Loucy (cell line): ENCODE measurements at regions not wholly inside any gene's neighbourhood (a gene's known extent, or its start where the extent isn't known, plus 50 kb on each side); places are given as distances from the start of the nearest gene placed in this dataset.

Experiments
- H2AFZ ChIP-seq: fragments of 200-600 bp; sonication (generic); 2 replicates; pipeline ENCODE4 v1.6.0; 2016; ENCODE audit warnings: antibody characterized with exemption, mild to moderate bottlenecking, low read length, moderate library complexity
- H3F3A ChIP-seq: fragments of 200-600 bp; 2 replicates; pipeline ENCODE4 v1.6.0; 2016; ENCODE audit warnings: antibody characterized with exemption, low read depth, mild to moderate bottlenecking
- H3K27me3 ChIP-seq: fragments of 200-600 bp; sonication (generic); 2 replicates; pipeline ENCODE4 v1.6.1; 2014; ENCODE audit warnings: low read length, mild to moderate bottlenecking; ENCODE audit not compliant: insufficient read depth, poor library complexity, severe bottlenecking
- H3K36me3 ChIP-seq: fragments of 200-600 bp; sonication (generic); 2 replicates; pipeline ENCODE4 v1.6.1; 2016; ENCODE audit warnings: low read length; ENCODE audit not compliant: insufficient read depth
- H3K4me1 ChIP-seq: fragments of 200-600 bp; sonication (generic); 2 replicates; pipeline ENCODE4 v1.5.1; 2014; ENCODE audit warnings: low read length, mild to moderate bottlenecking; ENCODE audit not compliant: insufficient read depth, poor library complexity, severe bottlenecking
- H3K4me2 ChIP-seq: fragments of 200-600 bp; sonication (generic); 2 replicates; pipeline ENCODE4 v1.6.0; 2014; ENCODE audit warnings: antibody characterized with exemption, low read length, low read depth, mild to moderate bottlenecking; ENCODE audit not compliant: poor library complexity, severe bottlenecking
- H3K4me3 ChIP-seq: fragments of 200-600 bp; sonication (generic); 2 replicates; pipeline ENCODE4 v1.5.1; 2014; ENCODE audit warnings: low read length, mild to moderate bottlenecking, mixed read lengths; ENCODE audit not compliant: poor library complexity, severe bottlenecking
- H3K79me2 ChIP-seq: fragments of 200-600 bp; sonication (generic); 2 replicates; pipeline ENCODE4 v1.6.1; 2014; ENCODE audit warnings: low read length; ENCODE audit not compliant: insufficient read depth
- H3K9ac ChIP-seq: fragments of 200-600 bp; sonication (generic); 2 replicates; pipeline ENCODE4 v1.6.0; 2014; ENCODE audit warnings: mild to moderate bottlenecking, low read depth, low read length, moderate library complexity; ENCODE audit not compliant: poor library complexity, severe bottlenecking
- H3K9me2 ChIP-seq: fragments of 200-600 bp; sonication (generic); replicated peaks from 2 replicates; pipeline ENCODE4 v1.6.1; 2016; ENCODE audit warnings: low read depth, low read length, mixed read lengths
- H3K9me3 ChIP-seq: fragments of 200-600 bp; sonication (generic); 2 replicates; pipeline ENCODE4 v1.6.1; 2014; ENCODE audit warnings: mild to moderate bottlenecking, antibody characterized with exemption, low read length, low read depth; ENCODE audit not compliant: insufficient read depth
- H4K20me1 ChIP-seq: fragments of 200-600 bp; sonication (generic); 2 replicates; pipeline ENCODE4 v1.6.0; 2014; ENCODE audit warnings: antibody characterized with exemption, low read length, mild to moderate bottlenecking; ENCODE audit not compliant: insufficient read depth, poor library complexity, severe bottlenecking
- CTCF ChIP-seq: fragments of 200-600 bp; sonication (generic); conservative IDR thresholded peaks from 2 replicates; pipeline ENCODE4 v1.5.1; 2014; ENCODE audit warnings: mild to moderate bottlenecking, antibody characterized with exemption, low read length
- EZH2phosphoT487 ChIP-seq: fragments of 200-600 bp; IDR thresholded peaks from 2 replicates; pipeline ENCODE4 v1.6.1; 2018; ENCODE audit warnings: antibody characterized with exemption, mild to moderate bottlenecking, moderate library complexity, borderline replicate concordance

DNA sequence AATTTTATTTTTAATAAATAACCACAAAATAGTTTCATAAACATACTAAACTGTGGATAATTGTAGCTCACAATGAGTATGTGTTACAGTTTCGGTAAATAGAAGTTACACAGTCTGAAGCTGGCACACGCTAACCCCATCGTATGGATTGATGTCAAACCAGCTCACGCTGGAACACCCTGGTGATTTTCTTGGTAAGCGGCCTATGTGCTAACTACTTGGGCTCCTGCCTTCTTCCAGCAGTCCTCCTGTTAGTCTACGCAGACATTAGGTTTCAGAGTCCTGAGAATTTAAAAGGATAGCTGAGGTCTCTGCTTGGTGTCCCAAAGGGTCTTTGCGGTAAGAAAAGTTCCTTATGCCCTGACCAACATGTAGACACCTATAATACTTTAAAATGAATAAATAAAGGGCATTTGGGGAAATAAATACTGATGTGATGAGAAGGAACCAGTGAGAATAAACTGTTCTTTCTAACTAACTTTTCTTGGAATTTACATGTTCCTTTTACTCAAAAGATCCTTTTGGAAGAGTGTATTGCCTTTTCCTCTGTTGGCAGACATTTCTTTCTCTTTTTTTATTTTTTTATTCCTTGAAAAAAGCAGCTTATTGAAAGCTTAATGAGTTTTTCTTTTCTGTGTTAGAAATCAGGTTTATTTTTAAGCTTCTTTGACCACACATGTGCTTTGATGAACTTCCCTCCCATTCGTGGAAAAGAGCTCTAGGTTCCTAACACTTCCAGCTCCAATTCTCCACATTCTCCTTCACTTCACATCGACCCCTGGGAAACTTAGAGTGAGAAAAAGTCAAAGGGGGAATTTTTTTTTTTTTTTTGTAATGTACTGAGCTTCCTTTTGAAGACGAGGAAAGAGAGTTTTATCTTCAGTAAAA, 322.2 kb downstream of the IRS1 start:
- Histone ChIP-seq H3K9ac (no peak overlapping the region), H3K36me3 (no peaks in the 10 kb centered on the region), H3F3A (no peaks in the 10 kb centered on the region), H3K4me2 (no peak overlapping the region), H4K20me1 (no peaks in the 10 kb centered on the region), H3K4me3 (no peak overlapping the region), H2AFZ (no peak overlapping the region), H3K4me1 (no peaks in the 10 kb centered on the region), H3K9me3 (no peaks in the 10 kb centered on the region), H3K9me2 (no peaks in the 10 kb centered on the region), H3K79me2 (no peaks in the 10 kb centered on the region), H3K27me3 (no peaks in the 10 kb centered on the region)
- no peak for TF ChIP-seq EZH2phosphoT487
- TF ChIP-seq CTCF: no peak

DNA sequence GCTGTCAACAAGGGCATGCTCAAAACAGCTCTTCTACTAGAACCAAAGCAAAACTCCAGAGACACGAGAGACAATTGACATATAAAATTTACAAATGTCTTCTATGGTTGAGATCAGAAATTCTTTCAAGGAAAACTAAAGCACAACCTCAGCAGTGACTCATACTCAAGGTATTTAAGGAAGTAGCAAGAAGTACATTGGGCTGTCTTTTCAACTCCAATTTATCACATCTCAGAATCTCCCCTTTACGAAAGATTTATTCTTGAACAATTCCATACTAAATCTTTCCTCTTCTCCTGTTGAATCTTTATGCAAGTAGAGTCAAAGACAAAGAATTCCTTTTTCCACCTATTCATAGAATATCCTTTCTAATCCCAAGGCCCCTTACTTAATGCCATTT, 324.0 kb downstream of the IRS1 start:
- Histone ChIP-seq H3K9me2 (no peaks in the 10 kb centered on the region), H3K27me3 (no peaks in the 10 kb centered on the region), H3K4me3 (no peak overlapping the region), H3K36me3 (no peaks in the 10 kb centered on the region), H4K20me1 (no peaks in the 10 kb centered on the region), H3K9ac (no peak overlapping the region), H2AFZ (no peak overlapping the region), H3K4me2 (no peak overlapping the region), H3K9me3 (no peaks in the 10 kb centered on the region), H3K4me1 (no peaks in the 10 kb centered on the region), H3K79me2 (no peaks in the 10 kb centered on the region), H3F3A (no peaks in the 10 kb centered on the region)
- TF ChIP-seq CTCF: no peak
- TF ChIP-seq EZH2phosphoT487: no peak

GRCh38 chr2:226474131-226474530, 325.5 kb downstream of the IRS1 start:
- Histone ChIP-seq H3F3A (no peaks in the 10 kb centered on the region), H3K79me2 (no peaks in the 10 kb centered on the region), H2AFZ (no peak overlapping the region), H4K20me1 (no peaks in the 10 kb centered on the region), H3K9me2 (no peaks in the 10 kb centered on the region), H3K27me3 (no peaks in the 10 kb centered on the region), H3K4me1 (no peaks in the 10 kb centered on the region), H3K4me3 (no peak overlapping the region), H3K36me3 (no peaks in the 10 kb centered on the region), H3K9me3 (no peaks in the 10 kb centered on the region), H3K4me2 (no peak overlapping the region), H3K9ac (no peak overlapping the region)
- no peak for TF ChIP-seq EZH2phosphoT487
- TF ChIP-seq CTCF: no peak
